Prostate gland (tissue), 2 donors: ENCODE measurements at regions not wholly inside any gene's neighbourhood (a gene's known extent, or its start where the extent isn't known, plus 50 kb on each side); places are given as distances from the start of the nearest gene placed in this dataset.
A peak's percentile ranks its signal among the peaks of the same experiment; 100 is the strongest.

ENCODE experiments used
- DNase-seq: peaks from one replicate; pipeline ENCODE4 v3.0.0-alpha.2; 2019; ENCODE audit warnings: low spot score
- H3K27ac ChIP-seq, 2 donors: fragments of 200-600 bp; sonication (generic); 2 replicates each; pipeline ENCODE4 v1.5.1; 2017 to 2019
- H3K27me3 ChIP-seq: fragments of 200-600 bp; sonication (generic); replicated peaks from 2 replicates; pipeline ENCODE4 v1.5.1; 2019; ENCODE audit not compliant: insufficient read depth
- H3K36me3 ChIP-seq, 2 donors: fragments of 200-600 bp; sonication (generic); 1 replicate in 1 of 2; 2 replicates in 1 of 2; pipeline versions ENCODE4 v1.5.1 to v1.8.1; 2017 to 2019
- H3K4me1 ChIP-seq: fragments of 200-600 bp; sonication (generic); replicated peaks from 2 replicates; pipeline ENCODE4 v1.5.1; 2019
- H3K4me3 ChIP-seq, 2 donors: fragments of 200-600 bp; sonication (generic); 2 replicates each; pipeline ENCODE4 v1.5.1; 2017 to 2019
- H3K9me3 ChIP-seq: fragments of 200-600 bp; sonication (generic); 2 replicates; pipeline ENCODE4 v1.5.1; 2017
- CTCF ChIP-seq, 4 experiments: fragments of 200-600 bp in 2 of 4; fragments of 450-650 bp in 2 of 4; sonication (generic) in 2 of 4; IDR thresholded peaks; 1 replicate in 3 of 4; 2 replicates in 1 of 4; pipeline ENCODE4 v1.5.1; 2016 to 2019; ENCODE audit warnings: antibody characterized with exemption in 4 of 4, mild to moderate bottlenecking in 2 of 4, moderate library complexity in 2 of 4
- POLR2A ChIP-seq: fragments of 450-650 bp; IDR thresholded peaks from one replicate; pipeline ENCODE4 v1.6.1; 2016; ENCODE audit warnings: antibody characterized with exemption, mild to moderate bottlenecking
- POLR2AphosphoS5 ChIP-seq: sonication (generic); formaldehyde crosslinking; IDR thresholded peaks from one replicate; pipeline ENCODE4 v1.6.1; 2017; ENCODE audit warnings: antibody characterized with exemption
- WGBS: methylation state at CpG from one replicate; pipeline ENCODE4 v1.1.5; 2018; 5-methylcytosine and 5-hydroxymethylcytosine counted together
- intact Hi-C: fragments of 100-400 bp; cut with DNase I; formaldehyde crosslinking; loops from one replicate; pipeline ENCODE4 v1.14.2; 2022

- DNase-seq: no peak
- Histone ChIP-seq H3K9me3 (no peaks in the 10 kb centered on the region), H3K4me1 (no peaks in the 10 kb centered on the region), H3K27ac (no peak overlapping the region), H3K36me3 (no peaks in the 10 kb centered on the region), H3K27me3 (no peaks in the 10 kb centered on the region), H3K4me3 (no peak overlapping the region)
- no peak for TF ChIP-seq CTCF (IDR thresholded peaks at IDR 0.05)
- intact Hi-C loops: no loop called here
- 5% methylated on average over 8 of the region's 8 CpGs for WGBS
Measured at GRCh38 chr4:180057299-180057721, 2185.9 kb upstream of the TENM3 start.

DNA sequence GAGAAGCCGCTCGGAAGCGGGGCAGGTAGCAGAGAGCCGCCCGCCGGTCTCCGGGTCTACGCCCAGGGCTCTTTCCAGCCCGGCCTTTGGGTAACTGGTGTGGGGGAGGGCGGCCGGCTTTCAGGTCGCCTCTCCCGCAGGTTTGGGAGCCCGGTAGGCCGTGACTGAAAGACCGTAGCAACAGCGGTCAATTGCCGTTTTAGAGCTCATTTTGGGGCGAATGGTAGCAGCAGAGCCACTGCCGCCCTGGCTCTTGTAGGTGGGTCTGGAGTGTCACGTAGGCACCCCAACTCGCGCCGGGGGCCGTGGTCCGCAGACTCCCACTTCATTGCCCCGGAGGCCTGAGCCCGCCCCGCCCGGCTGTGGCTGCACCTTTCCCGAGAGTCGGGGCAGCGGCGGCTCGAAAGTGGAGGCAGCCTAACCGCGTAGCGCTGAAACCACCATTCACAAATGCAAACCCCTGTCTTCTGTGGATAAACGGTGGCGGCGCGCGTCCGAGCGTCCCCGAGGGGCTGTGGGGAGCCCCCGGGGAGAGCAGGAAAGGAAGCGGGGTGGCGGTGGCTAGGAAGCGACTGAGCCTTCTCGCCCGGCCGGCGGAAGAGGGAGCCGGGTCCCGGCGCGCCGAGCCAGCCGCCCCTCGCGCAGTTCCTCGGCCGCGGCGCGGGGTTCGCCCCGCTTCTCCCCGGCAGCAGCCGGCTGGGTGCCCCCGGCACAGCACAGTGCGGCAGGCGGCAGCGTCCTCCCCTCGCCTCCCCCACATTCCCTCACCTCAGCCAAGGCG, 2185.1 kb upstream of the TENM3 start:
- 3% methylated on average over 65 of the region's 77 CpGs for WGBS
- intact Hi-C loops: no loop called here

DNA sequence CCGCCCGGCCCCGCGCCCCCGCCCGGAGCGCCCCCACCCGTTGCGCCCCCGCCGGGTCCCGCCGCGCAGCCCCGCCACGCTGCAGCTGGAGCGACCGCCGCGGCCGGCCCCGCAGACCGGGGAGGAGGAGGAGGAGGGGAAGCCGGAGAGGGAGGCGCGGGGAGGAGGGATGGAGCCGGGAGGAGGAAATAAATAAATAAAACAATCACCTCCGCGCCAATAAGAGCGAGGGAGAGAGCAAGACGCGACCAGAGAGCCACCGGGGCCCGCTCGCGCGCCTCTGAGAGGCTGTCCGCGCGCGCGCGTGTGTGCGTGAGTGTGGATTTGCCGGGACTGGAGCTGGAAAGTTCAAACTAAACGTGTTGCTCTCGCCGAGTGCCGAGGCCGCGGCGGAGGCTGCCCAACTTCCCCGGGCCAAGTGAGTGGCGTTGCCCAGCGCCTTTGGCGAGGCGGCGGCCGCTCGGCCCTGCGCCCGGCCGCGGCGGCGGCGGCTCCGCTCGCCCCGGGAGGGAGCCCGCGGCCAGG, 2184.4 kb upstream of the TENM3 start:
- intact Hi-C loops: no loop called here
- Histone ChIP-seq H3K36me3 (no peaks in the 10 kb centered on the region), H3K27ac (no peak overlapping the region), H3K4me3 (peak overlapping the region; percentile 23 to 40), H3K27me3 (no peaks in the 10 kb centered on the region), H3K4me1 (no peaks in the 10 kb centered on the region), H3K9me3 (no peaks in the 10 kb centered on the region)
- peak; percentile 14 for DNase-seq
- no peak for TF ChIP-seq POLR2AphosphoS5
- no peak for TF ChIP-seq POLR2A
- TF ChIP-seq CTCF (IDR thresholded peaks at IDR 0.05): no peak
- WGBS: 1% methylated on average over 52 of the region's 72 CpGs

More for the DNA sequence above, 2185.1 kb upstream of the TENM3 start:
- no peak for TF ChIP-seq POLR2AphosphoS5
- no peak for TF ChIP-seq POLR2A
- TF ChIP-seq CTCF (IDR thresholded peaks at IDR 0.05): no peak
- Histone ChIP-seq H3K4me1 (no peaks in the 10 kb centered on the region), H3K27ac (no peak overlapping the region), H3K4me3 (peak overlapping the region; percentile 23 to 40), H3K36me3 (no peaks in the 10 kb centered on the region), H3K9me3 (no peaks in the 10 kb centered on the region), H3K27me3 (no peaks in the 10 kb centered on the region)
- no peak for DNase-seq

GRCh38 chr4:180059216-180059881, 2183.9 kb upstream of the TENM3 start:
- Histone ChIP-seq H3K27me3 (no peaks in the 10 kb centered on the region), H3K4me1 (no peaks in the 10 kb centered on the region), H3K27ac (no peak overlapping the region), H3K36me3 (no peaks in the 10 kb centered on the region), H3K9me3 (no peaks in the 10 kb centered on the region), H3K4me3 (peak overlapping the region; percentile 23 to 40)
- intact Hi-C loops: no loop called here
- WGBS: 1% methylated on average over 35 of the region's 44 CpGs
- no peak for DNase-seq
- TF ChIP-seq POLR2AphosphoS5 (no peak), CTCF (IDR thresholded peaks at IDR 0.05) (no peak), POLR2A (no peak)
